ENCODE measurements at regions not wholly inside any gene's neighbourhood (a gene's known extent, or its start where the extent isn't known, plus 50 kb on each side); places are given as distances from the start of the nearest gene placed in this dataset.

DNA sequence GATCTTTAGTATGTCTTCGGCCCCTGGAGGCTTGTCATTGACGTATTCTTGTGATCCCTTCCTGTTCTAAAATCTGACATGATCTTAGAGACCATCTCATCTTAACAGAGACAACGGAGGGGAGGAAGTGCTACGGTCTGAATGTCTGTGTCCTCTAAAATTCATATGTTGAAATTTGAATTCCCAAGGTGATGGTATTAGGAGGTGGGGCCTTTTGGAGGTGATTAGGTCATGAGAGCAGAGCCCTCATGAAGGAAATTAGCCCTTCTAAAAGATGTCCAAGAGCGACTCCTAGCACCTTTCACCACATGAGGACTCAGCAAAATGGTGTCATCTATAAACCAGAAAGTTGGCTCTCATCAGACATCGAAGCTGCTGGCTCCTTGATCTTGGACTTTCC lies 233.2 kb upstream of the CMC1 start:
- no peak overlapping the region for H3K4me2 ChIP-seq
- no peak for DNase-seq (ENCODE audit: low spot score)
- no peak overlapping the region for H2AFZ ChIP-seq (replicated peaks)
- Mint-ChIP-seq H3K4me3 (no peak overlapping the region), H3K4me1 (no peaks in the 10 kb centered on the region), H3K27me3 (ENCODE audit: insufficient read depth, low read depth) (no peaks in the 10 kb centered on the region), H3K36me3 (no peaks in the 10 kb centered on the region), H3K27ac (no peak overlapping the region), H3K9me3 (no peaks in the 10 kb centered on the region)
- no peak overlapping the region for H3K9ac ChIP-seq
- no peaks in the 10 kb centered on the region for H3K9me3 ChIP-seq (ENCODE audit: low read depth)
- H3K36me3 ChIP-seq: no peaks in the 10 kb centered on the region
- no peaks in the 10 kb centered on the region for H4K20me1 ChIP-seq (ENCODE audit: low read depth)
- H3K4me3 ChIP-seq: no peak overlapping the region
- H3F3A ChIP-seq (ENCODE audit: low read depth): no peaks in the 10 kb centered on the region
- no peaks in the 10 kb centered on the region for H3K4me1 ChIP-seq
- no peak overlapping the region for H3K27ac ChIP-seq
- no peaks in the 10 kb centered on the region for H3K27me3 ChIP-seq
- no peaks in the 10 kb centered on the region for H3K79me2 ChIP-seq (ENCODE audit: low read depth)
- no peak for TF ChIP-seq EZH2 (IDR thresholded peaks at IDR 0.05)
- TF ChIP-seq, protein P1, sequence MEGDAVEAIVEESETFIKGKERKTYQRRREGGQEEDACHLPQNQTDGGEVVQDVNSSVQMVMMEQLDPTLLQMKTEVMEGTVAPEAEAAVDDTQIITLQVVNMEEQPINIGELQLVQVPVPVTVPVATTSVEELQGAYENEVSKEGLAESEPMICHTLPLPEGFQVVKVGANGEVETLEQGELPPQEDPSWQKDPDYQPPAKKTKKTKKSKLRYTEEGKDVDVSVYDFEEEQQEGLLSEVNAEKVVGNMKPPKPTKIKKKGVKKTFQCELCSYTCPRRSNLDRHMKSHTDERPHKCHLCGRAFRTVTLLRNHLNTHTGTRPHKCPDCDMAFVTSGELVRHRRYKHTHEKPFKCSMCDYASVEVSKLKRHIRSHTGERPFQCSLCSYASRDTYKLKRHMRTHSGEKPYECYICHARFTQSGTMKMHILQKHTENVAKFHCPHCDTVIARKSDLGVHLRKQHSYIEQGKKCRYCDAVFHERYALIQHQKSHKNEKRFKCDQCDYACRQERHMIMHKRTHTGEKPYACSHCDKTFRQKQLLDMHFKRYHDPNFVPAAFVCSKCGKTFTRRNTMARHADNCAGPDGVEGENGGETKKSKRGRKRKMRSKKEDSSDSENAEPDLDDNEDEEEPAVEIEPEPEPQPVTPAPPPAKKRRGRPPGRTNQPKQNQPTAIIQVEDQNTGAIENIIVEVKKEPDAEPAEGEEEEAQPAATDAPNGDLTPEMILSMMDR (IDR thresholded peaks at IDR 0.05): no peak
- no peak for TF ChIP-seq EZH2phosphoT487 (IDR thresholded peaks at IDR 0.05)

DNA sequence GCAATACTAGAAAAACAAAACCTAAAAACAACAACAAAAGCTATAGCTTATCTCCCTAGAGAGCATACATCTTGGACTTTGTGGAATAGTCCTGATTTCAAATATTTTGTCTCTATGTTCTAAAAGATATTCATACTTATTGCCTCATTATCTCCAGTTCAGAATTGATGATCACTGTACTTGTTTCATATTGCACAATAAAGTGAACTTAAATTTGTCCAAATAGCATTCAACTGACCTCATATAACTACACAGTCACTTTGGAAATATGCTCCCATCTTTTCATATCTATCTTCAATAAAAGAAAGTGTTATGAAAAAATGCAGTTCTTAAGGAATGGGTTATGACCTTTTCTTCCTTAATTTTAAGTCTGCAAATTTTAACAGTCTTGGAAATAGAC lies 228.6 kb upstream of the CMC1 start:
- Histone ChIP-seq H3F3A (ENCODE audit: low read depth) (no peaks in the 10 kb centered on the region), H3K4me1 (no peaks in the 10 kb centered on the region), H2AFZ (replicated peaks) (no peak overlapping the region), H3K9ac (no peak overlapping the region), H3K9me3 (ENCODE audit: low read depth) (no peaks in the 10 kb centered on the region), H3K4me2 (no peak overlapping the region), H3K36me3 (no peaks in the 10 kb centered on the region), H3K4me3 (no peak overlapping the region), H3K79me2 (ENCODE audit: low read depth) (no peaks in the 10 kb centered on the region), H3K27ac (no peak overlapping the region), H3K27me3 (no peaks in the 10 kb centered on the region), H4K20me1 (ENCODE audit: low read depth) (no peaks in the 10 kb centered on the region)
- no peaks in the 10 kb centered on the region for H3K9me3 Mint-ChIP-seq
- H3K27ac Mint-ChIP-seq: no peak overlapping the region
- TF ChIP-seq, protein P1 (IDR thresholded peaks at IDR 0.05): no peak
- TF ChIP-seq EZH2phosphoT487 (IDR thresholded peaks at IDR 0.05) (no peak), EZH2 (IDR thresholded peaks at IDR 0.05) (no peak)
- no peak overlapping the region for H3K4me3 Mint-ChIP-seq
- no peak for DNase-seq (ENCODE audit: low spot score)
- no peaks in the 10 kb centered on the region for H3K27me3 Mint-ChIP-seq (ENCODE audit: insufficient read depth, low read depth)
- no peaks in the 10 kb centered on the region for H3K36me3 Mint-ChIP-seq
- peaks cover 5% of the 10 kb centered on the region for H3K4me1 Mint-ChIP-seq

DNA sequence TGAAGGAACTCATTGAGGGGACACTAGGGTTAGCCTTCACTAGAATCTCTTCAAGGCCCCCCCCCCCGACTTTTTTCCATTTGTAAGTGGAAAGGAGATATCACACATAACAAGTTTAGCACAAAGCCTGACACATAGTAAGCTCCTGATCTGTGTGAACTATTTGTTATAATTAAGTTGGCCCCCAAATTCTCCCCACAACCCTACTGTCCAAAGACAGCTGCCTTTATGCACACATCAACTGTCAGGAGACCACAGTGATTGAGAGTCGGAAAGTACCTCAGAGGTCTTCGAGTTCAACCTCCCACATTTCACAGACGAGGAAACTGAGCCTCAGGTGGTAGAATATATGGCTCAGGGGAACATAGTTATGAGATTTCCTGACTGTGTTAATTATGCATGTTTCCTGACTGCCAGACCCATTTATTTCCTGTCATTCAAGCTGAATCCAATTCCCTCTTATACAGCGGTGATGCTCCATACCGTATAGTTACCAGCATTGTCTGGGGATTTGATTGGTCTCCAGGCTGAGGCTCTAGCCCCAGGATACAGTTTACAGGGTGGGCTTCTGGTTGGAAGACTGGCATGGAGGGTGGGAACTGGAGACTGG lies 227.4 kb upstream of the CMC1 start:
- Histone ChIP-seq H3K9me3 (ENCODE audit: low read depth) (no peaks in the 10 kb centered on the region), H4K20me1 (ENCODE audit: low read depth) (no peaks in the 10 kb centered on the region), H3K36me3 (no peaks in the 10 kb centered on the region), H3K79me2 (ENCODE audit: low read depth) (no peaks in the 10 kb centered on the region), H3K9ac (no peak overlapping the region), H3K27me3 (no peaks in the 10 kb centered on the region), H2AFZ (replicated peaks) (no peak overlapping the region), H3K4me2 (no peak overlapping the region), H3K4me1 (peaks cover 2% of the 10 kb centered on the region), H3K4me3 (no peak overlapping the region), H3F3A (ENCODE audit: low read depth) (no peaks in the 10 kb centered on the region), H3K27ac (no peak overlapping the region)
- Mint-ChIP-seq H3K27me3 (ENCODE audit: insufficient read depth, low read depth) (no peaks in the 10 kb centered on the region), H3K36me3 (no peaks in the 10 kb centered on the region), H3K9me3 (no peaks in the 10 kb centered on the region), H3K27ac (no peak overlapping the region), H3K4me1 (peaks cover 5% of the 10 kb centered on the region), H3K4me3 (no peak overlapping the region)
- TF ChIP-seq EZH2phosphoT487 (IDR thresholded peaks at IDR 0.05) (no peak), EZH2 (IDR thresholded peaks at IDR 0.05) (no peak)
- TF ChIP-seq, protein P1 (IDR thresholded peaks at IDR 0.05): no peak
- no peak for DNase-seq (ENCODE audit: low spot score)
